ENCODE measurements at regions not wholly inside any gene's neighbourhood (a gene's known extent, or its start where the extent isn't known, plus 50 kb on each side); places are given as distances from the start of the nearest gene placed in this dataset.

DNA sequence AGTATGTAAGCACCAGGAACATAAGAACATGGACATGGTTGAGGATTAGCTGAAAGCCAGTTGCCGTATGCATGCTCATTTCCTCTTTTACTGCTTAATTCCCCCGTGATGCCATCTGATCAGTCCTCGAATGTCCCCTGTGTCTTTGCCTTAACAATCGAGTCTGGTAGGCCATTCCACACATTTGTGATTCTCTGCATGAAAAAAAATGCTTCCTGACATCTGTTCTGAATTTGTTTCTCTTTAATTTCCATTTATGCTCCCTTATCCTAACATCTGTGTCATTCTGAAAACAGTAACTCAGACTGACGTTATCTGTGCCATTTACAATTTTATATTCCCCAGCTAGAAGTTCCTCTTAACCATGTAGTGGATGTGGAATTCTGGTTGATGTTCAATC is 158.2 kb upstream of the TOX3 start:
- Histone ChIP-seq H3K9me3 (no peaks in the 10 kb centered on the region), H3K27ac (no peak overlapping the region), H3K27me3 (no peaks in the 10 kb centered on the region), H3K4me3 (replicated peaks in 1 of 3) (no peak overlapping the region), H3K36me3 (no peaks in the 10 kb centered on the region), H3K4me1 (no peaks in the 10 kb centered on the region)
- WGBS, 2 donors, result 58 to 64% methylated on average over 5 of the region's 5 CpGs
- no peak for TF ChIP-seq POLR2A (IDR thresholded peaks at IDR 0.05)
- TF ChIP-seq, protein P1, sequence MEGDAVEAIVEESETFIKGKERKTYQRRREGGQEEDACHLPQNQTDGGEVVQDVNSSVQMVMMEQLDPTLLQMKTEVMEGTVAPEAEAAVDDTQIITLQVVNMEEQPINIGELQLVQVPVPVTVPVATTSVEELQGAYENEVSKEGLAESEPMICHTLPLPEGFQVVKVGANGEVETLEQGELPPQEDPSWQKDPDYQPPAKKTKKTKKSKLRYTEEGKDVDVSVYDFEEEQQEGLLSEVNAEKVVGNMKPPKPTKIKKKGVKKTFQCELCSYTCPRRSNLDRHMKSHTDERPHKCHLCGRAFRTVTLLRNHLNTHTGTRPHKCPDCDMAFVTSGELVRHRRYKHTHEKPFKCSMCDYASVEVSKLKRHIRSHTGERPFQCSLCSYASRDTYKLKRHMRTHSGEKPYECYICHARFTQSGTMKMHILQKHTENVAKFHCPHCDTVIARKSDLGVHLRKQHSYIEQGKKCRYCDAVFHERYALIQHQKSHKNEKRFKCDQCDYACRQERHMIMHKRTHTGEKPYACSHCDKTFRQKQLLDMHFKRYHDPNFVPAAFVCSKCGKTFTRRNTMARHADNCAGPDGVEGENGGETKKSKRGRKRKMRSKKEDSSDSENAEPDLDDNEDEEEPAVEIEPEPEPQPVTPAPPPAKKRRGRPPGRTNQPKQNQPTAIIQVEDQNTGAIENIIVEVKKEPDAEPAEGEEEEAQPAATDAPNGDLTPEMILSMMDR (IDR thresholded peaks at IDR 0.05), result no peak
- no peak for DNase-seq
- intact Hi-C loops (cut with DNase I), result no loop called here

DNA sequence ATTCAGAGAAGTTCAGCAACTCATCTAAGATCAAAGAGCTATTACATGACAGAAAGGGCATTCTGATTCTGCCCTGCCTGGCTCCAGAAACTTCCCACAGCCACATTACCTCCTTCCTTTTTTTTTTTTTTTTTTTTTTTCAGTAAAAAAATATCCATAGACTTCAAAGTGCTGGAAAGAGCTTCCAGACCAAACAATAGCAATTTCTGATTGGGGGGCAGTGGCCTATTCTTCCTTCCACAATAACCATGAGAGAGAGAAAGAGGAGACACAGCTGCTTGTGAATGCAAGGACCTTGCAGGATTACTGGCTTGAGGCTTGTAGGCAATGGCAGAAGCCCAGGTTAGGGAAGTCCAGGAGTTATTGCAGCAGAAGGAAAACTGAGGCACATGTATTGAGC is 151.0 kb upstream of the TOX3 start:
- TF ChIP-seq, protein P1 (IDR thresholded peaks at IDR 0.05), result no peak
- DNase-seq, result no peak
- Histone ChIP-seq H3K9me3 (no peaks in the 10 kb centered on the region), H3K27me3 (no peaks in the 10 kb centered on the region), H3K27ac (no peak overlapping the region), H3K36me3 (no peaks in the 10 kb centered on the region), H3K4me3 (replicated peaks in 1 of 3) (no peak overlapping the region), H3K4me1 (no peaks in the 10 kb centered on the region)
- intact Hi-C loops (cut with DNase I), result no loop called here

DNA sequence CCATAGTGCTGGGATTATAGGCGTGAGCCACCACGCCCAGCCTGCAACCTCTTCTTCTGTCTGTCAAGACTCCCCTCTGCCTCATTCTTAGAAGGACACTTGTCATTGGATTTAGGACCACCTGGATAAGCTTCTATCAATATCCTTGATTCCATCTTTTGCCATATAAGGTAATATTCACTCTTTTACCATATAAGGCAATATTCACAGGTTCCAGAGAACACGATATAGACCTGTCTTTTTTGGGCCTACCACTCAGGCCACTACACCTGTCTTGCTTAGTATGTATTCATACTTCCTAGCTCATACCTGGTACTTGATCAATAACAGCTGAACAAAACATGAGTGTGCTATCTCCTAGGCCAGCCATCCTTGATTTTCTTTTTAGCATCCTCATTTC is 149.2 kb upstream of the TOX3 start:
- H3K9me3 ChIP-seq, result no peaks in the 10 kb centered on the region
- intact Hi-C loops (cut with DNase I), result no loop called here
- H3K27ac ChIP-seq, result no peak overlapping the region
- no peaks in the 10 kb centered on the region for H3K36me3 ChIP-seq
- 93 to 95% methylated on average over 3 of the region's 3 CpGs for WGBS, 2 donors
- TF ChIP-seq POLR2A (IDR thresholded peaks at IDR 0.05), result no peak
- TF ChIP-seq, protein P1 (IDR thresholded peaks at IDR 0.05), result no peak
- no peaks in the 10 kb centered on the region for H3K4me1 ChIP-seq
- no peaks in the 10 kb centered on the region for H3K27me3 ChIP-seq
- no peak overlapping the region for H3K4me3 ChIP-seq (replicated peaks in 1 of 3)
- no peak for DNase-seq

DNA sequence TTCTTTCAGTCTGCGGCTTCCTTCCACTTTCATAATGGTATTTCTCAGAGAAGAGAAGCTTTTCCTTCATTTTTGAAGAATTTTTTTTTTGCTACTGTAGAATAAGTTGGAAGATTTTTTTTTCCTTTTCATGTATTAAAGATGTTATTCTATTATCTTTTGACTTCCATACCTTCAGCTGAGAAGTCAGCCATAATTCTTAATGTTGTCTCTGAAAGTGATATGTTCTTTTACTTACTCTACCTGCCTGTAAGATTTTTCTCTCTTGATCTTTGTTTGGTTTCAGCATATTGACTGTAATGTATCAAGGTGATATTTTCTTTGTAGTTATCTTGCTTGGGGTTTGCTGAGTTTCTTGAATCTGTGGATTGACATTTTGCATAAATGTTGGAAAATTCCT is 143.5 kb upstream of the TOX3 start:
- Histone ChIP-seq H3K4me3 (replicated peaks in 1 of 3) (no peak overlapping the region), H3K36me3 (no peaks in the 10 kb centered on the region), H3K9me3 (no peaks in the 10 kb centered on the region), H3K4me1 (no peaks in the 10 kb centered on the region), H3K27me3 (no peaks in the 10 kb centered on the region), H3K27ac (no peak overlapping the region)
- TF ChIP-seq POLR2A (IDR thresholded peaks at IDR 0.05), result no peak
- TF ChIP-seq, protein P1 (IDR thresholded peaks at IDR 0.05), result no peak
- DNase-seq, result no peak
- intact Hi-C loops (cut with DNase I), result no loop called here
- WGBS, 2 donors, result 84 to 94% methylated on average over 1 of the region's 1 CpG

DNA sequence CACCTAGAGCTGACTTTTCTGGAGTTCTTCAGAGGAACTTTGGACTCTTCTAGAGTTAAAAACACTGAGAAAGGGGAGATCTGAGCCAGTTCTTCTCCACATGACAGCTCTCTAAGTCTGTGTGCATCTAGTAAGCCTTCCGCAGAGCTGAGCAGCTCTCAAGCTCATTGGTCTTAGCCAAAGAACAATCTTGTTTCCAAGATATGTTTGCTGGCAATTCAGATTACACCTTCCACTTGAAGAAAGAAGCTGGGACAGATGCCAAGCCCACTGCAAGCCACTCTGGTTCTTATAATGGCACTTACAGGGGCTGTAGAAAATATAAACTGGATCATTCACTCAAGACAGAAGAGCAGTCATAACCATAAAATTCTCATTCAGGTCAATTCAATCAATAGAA is 134.1 kb upstream of the TOX3 start:
- intact Hi-C loops (cut with DNase I), result no loop called here
- no peaks in the 10 kb centered on the region for H3K9me3 ChIP-seq
- H3K27ac ChIP-seq, result no peak overlapping the region
- H3K27me3 ChIP-seq, result no peaks in the 10 kb centered on the region
- TF ChIP-seq POLR2A (IDR thresholded peaks at IDR 0.05), result no peak
- TF ChIP-seq, protein P1 (IDR thresholded peaks at IDR 0.05), result no peak
- H3K4me3 ChIP-seq (replicated peaks in 1 of 3), result no peak overlapping the region
- WGBS, 2 donors, result 17 to 31% methylated on average over 1 of the region's 1 CpG
- DNase-seq, result peak; percentile 27 to 52
- no peaks in the 10 kb centered on the region for H3K4me1 ChIP-seq
- H3K36me3 ChIP-seq, result no peaks in the 10 kb centered on the region
